ENCODE measurements at regions not wholly inside any gene's neighbourhood (a gene's known extent, or its start where the extent isn't known, plus 50 kb on each side); places are given as distances from the start of the nearest gene placed in this dataset.

- no peak for TF ChIP-seq CSRNP3 (CRISPR knock-in tag; IDR thresholded peaks at IDR 0.05)
- no peak for TF ChIP-seq RARB (CRISPR knock-in tag; IDR thresholded peaks at IDR 0.05)
- TF ChIP-seq ZNF8 (CRISPR knock-in tag; IDR thresholded peaks at IDR 0.05): no peak
- TF ChIP-seq ZNF70 (CRISPR knock-in tag; IDR thresholded peaks at IDR 0.05): no peak
- no peak for TF ChIP-seq TCF4 (CRISPR knock-in tag; IDR thresholded peaks at IDR 0.05; ENCODE audit: borderline replicate concordance)
- no peak for TF ChIP-seq PPARA (CRISPR knock-in tag; IDR thresholded peaks at IDR 0.05; ENCODE audit: borderline replicate concordance)
- no peak for TF ChIP-seq PATZ1 (CRISPR knock-in tag; IDR thresholded peaks at IDR 0.05; ENCODE audit: borderline replicate concordance)
- no peak for TF ChIP-seq ZC3H10 (CRISPR knock-in tag; IDR thresholded peaks at IDR 0.05)
- TF ChIP-seq ZFP3 (CRISPR knock-in tag; IDR thresholded peaks at IDR 0.05): no peak
- no peak for TF ChIP-seq CSDC2 (CRISPR knock-in tag; IDR thresholded peaks at IDR 0.05)
- no peak for TF ChIP-seq ESRRG (CRISPR knock-in tag; IDR thresholded peaks at IDR 0.05)
- no peak for TF ChIP-seq POU6F1 (CRISPR knock-in tag; IDR thresholded peaks at IDR 0.05; ENCODE audit: borderline replicate concordance, low read depth)
- no peak for TF ChIP-seq ZNF565 (CRISPR knock-in tag; conservative IDR thresholded peaks at IDR 0.05; ENCODE audit: low read depth)
- no peak for TF ChIP-seq CREB5 (CRISPR knock-in tag; IDR thresholded peaks at IDR 0.05; ENCODE audit: low read depth)
- no peak for TF ChIP-seq OSR1 (CRISPR knock-in tag; IDR thresholded peaks at IDR 0.05)
- no peak for TF ChIP-seq GLIS3 (CRISPR knock-in tag; IDR thresholded peaks at IDR 0.05)
- TF ChIP-seq TOX (CRISPR knock-in tag; IDR thresholded peaks at IDR 0.05; ENCODE audit: borderline replicate concordance): no peak
- no peak for TF ChIP-seq TSHZ2 (CRISPR knock-in tag; IDR thresholded peaks at IDR 0.05)
- TF ChIP-seq ISL1 (CRISPR knock-in tag; IDR thresholded peaks at IDR 0.05): no peak
- ATAC-seq: no peak
Observed at GRCh38 chr5:172558076-172558976, 82.7 kb upstream of the NEURL1B start.

- TF ChIP-seq CSDC2 (CRISPR knock-in tag; IDR thresholded peaks at IDR 0.05) (no peak), ISL1 (CRISPR knock-in tag; IDR thresholded peaks at IDR 0.05) (no peak), RARB (CRISPR knock-in tag; IDR thresholded peaks at IDR 0.05) (no peak), ZNF565 (CRISPR knock-in tag; conservative IDR thresholded peaks at IDR 0.05; ENCODE audit: low read depth) (no peak), ZNF8 (CRISPR knock-in tag; IDR thresholded peaks at IDR 0.05) (no peak), ZC3H10 (CRISPR knock-in tag; IDR thresholded peaks at IDR 0.05) (no peak)
Observed at GRCh38 chr5:172556971-172557461, 84.0 kb upstream of the NEURL1B start.

GRCh38 chr5:172556262-172556661 lies 84.8 kb upstream of the NEURL1B start:
- no peak for ATAC-seq
- no peak for TF ChIP-seq TSHZ2 (CRISPR knock-in tag; IDR thresholded peaks at IDR 0.05)

More at GRCh38 chr5:172556971-172557461, 84.0 kb upstream of the NEURL1B start:
- ATAC-seq: no peak

Measured in SK-N-SH treated with all-trans-retinoic acid at 6 μM for 48 hours (cell line).